Choroid plexus epithelial cell (primary cell): ENCODE measurements at regions not wholly inside any gene's neighbourhood (a gene's known extent, or its start where the extent isn't known, plus 50 kb on each side); places are given as distances from the start of the nearest gene placed in this dataset.

ENCODE experiments used
- DNase-seq: peaks from one replicate; pipeline ENCODE4 v3.0.0-alpha.2; 2010; ENCODE audit warnings: low read depth
- H3K4me3 ChIP-seq: 2 replicates; pipeline ENCODE4 v1.5.1; 2011; ENCODE audit warnings: low read depth, mild to moderate bottlenecking, control low read depth, low read length, moderate library complexity
- TF ChIP-seq, protein P1 (sequence below): conservative IDR thresholded peaks from 2 replicates; pipeline ENCODE4 v1.5.1; 2011; ENCODE audit warnings: low read depth, mild to moderate bottlenecking, control low read depth, inconsistent platforms, low read length, moderate library complexity

DNA sequence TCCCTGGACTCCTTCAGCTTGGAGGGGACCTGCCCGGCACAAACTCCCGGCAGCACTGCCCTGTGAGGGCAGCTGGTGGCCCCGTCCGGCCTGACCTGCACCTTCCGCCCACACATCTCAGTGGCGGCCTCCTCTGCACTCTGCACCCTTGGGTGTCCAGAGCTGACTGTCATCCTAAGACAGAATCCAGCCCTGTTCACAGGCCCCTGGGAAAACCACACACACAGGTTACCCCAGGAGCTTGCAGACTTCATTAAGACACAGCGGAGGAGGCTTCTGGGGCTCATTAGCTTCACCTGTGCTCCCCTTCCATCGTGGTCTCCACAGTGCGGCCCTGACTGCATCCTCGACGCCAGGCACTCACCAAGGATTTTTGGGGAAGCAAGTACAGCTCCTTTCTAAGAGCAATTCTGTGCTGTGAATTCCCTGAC lies 51.5 kb upstream of the SHH start:
- H3K4me3 ChIP-seq: no peak overlapping the region
- TF ChIP-seq, protein P1, sequence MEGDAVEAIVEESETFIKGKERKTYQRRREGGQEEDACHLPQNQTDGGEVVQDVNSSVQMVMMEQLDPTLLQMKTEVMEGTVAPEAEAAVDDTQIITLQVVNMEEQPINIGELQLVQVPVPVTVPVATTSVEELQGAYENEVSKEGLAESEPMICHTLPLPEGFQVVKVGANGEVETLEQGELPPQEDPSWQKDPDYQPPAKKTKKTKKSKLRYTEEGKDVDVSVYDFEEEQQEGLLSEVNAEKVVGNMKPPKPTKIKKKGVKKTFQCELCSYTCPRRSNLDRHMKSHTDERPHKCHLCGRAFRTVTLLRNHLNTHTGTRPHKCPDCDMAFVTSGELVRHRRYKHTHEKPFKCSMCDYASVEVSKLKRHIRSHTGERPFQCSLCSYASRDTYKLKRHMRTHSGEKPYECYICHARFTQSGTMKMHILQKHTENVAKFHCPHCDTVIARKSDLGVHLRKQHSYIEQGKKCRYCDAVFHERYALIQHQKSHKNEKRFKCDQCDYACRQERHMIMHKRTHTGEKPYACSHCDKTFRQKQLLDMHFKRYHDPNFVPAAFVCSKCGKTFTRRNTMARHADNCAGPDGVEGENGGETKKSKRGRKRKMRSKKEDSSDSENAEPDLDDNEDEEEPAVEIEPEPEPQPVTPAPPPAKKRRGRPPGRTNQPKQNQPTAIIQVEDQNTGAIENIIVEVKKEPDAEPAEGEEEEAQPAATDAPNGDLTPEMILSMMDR: no peak
- no peak for DNase-seq

DNA sequence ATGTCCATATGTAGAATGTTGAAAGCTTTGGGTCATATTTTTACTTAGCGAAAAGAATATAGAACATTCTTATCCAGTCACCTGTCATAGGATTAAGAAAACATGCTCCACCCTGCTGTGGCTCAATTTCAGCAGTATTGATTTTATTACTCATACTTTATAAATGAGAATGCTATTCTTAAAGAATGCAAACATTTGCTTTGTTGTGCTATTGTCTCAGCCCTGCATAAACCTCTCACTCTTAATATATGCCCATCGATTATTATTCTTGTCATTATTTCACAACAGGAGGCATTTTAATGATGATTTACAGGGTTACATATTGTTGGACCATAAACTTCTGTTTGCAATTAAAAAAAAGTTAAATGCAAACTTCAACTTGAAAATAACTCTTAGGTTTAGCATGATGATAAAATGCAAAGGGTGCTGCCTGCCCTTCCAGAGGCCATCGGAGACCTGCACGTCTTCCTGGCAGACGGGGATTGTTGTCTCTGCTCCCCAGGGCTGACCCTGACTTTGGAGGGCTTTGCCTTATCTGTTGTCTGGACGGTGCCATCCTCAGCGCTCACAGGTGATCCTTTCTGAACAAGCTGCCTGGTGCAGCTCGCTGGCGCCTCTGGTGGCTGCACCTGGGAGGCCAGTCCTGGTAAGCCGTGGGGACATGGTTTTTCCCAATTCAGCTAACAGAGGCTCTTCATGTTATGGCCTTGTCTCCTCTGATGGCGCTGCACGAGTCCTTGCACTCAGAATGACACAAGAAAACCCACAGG lies 50.0 kb upstream of the SHH start:
- TF ChIP-seq, protein P1: peak; percentile 29
- H3K4me3 ChIP-seq: no peak overlapping the region
- DNase-seq: no peak
